ENCODE measurements at regions not wholly inside any gene's neighbourhood (a gene's known extent, or its start where the extent isn't known, plus 50 kb on each side); places are given as distances from the start of the nearest gene placed in this dataset.

- Mint-ChIP-seq H3K27ac (ENCODE audit: low read depth) (no peak overlapping the region), H3K27me3 (no peaks in the 10 kb centered on the region)
- ATAC-seq (replicated peaks; ENCODE audit: extremely low read depth, poor library complexity, severe bottlenecking): no peak
Measured at GRCh38 chr17:72270273-72270924, 149.6 kb downstream of the SOX9 start.

GRCh38 chr17:72271603-72272002 is 150.8 kb downstream of the SOX9 start:
- ATAC-seq (replicated peaks; ENCODE audit: extremely low read depth, poor library complexity, severe bottlenecking): no peak
- Mint-ChIP-seq H3K4me1 (no peaks in the 10 kb centered on the region), H3K36me3 (ENCODE audit: insufficient read depth) (no peaks in the 10 kb centered on the region), H3K27me3 (no peaks in the 10 kb centered on the region), H3K27ac (ENCODE audit: low read depth) (no peak overlapping the region), H3K4me3 (no peak overlapping the region), H3K9me3 (peaks cover 11% of the 10 kb centered on the region)
- no peak for DNase-seq (ENCODE audit: low spot score in 2 of 2)

More at GRCh38 chr17:72270273-72270924, 149.6 kb downstream of the SOX9 start:
- Mint-ChIP-seq H3K9me3 (peaks cover under 1% of the 10 kb centered on the region), H3K36me3 (ENCODE audit: insufficient read depth) (no peaks in the 10 kb centered on the region), H3K4me3 (no peak overlapping the region), H3K4me1 (no peaks in the 10 kb centered on the region)
- no peak for DNase-seq (ENCODE audit: low spot score in 2 of 2)

- Mint-ChIP-seq H3K9me3 (peaks cover 11% of the 10 kb centered on the region), H3K4me1 (no peaks in the 10 kb centered on the region), H3K36me3 (ENCODE audit: insufficient read depth) (no peaks in the 10 kb centered on the region), H3K27me3 (no peaks in the 10 kb centered on the region), H3K4me3 (no peak overlapping the region), H3K27ac (ENCODE audit: low read depth) (no peak overlapping the region)
- no peak for ATAC-seq (replicated peaks; ENCODE audit: extremely low read depth, poor library complexity, severe bottlenecking)
- no peak for DNase-seq (ENCODE audit: low spot score in 2 of 2)
Measured at GRCh38 chr17:72273289-72274056, 152.7 kb downstream of the SOX9 start.

GRCh38 chr17:72274614-72275013 is 153.8 kb downstream of the SOX9 start:
- Mint-ChIP-seq H3K27me3 (no peaks in the 10 kb centered on the region), H3K36me3 (ENCODE audit: insufficient read depth) (no peaks in the 10 kb centered on the region), H3K4me3 (no peak overlapping the region), H3K9me3 (peaks cover 11% of the 10 kb centered on the region), H3K27ac (ENCODE audit: low read depth) (no peak overlapping the region), H3K4me1 (no peaks in the 10 kb centered on the region)
- ATAC-seq (replicated peaks; ENCODE audit: extremely low read depth, poor library complexity, severe bottlenecking): no peak
- DNase-seq (ENCODE audit: low spot score in 2 of 2): no peak

GRCh38 chr17:72280881-72281280 is 160.1 kb downstream of the SOX9 start:
- DNase-seq (ENCODE audit: low spot score in 2 of 2) (no peak), ATAC-seq (replicated peaks; ENCODE audit: extremely low read depth, poor library complexity, severe bottlenecking) (no peak)
- no peaks in the 10 kb centered on the region for H3K27me3 Mint-ChIP-seq
- no peaks in the 10 kb centered on the region for H3K36me3 Mint-ChIP-seq (ENCODE audit: insufficient read depth)
- H3K9me3 Mint-ChIP-seq: peaks cover 12% of the 10 kb centered on the region
- H3K4me1 Mint-ChIP-seq: no peaks in the 10 kb centered on the region
- no peak overlapping the region for H3K4me3 Mint-ChIP-seq
- no peak overlapping the region for H3K27ac Mint-ChIP-seq (ENCODE audit: low read depth)

GRCh38 chr17:72282439-72283029 is 161.7 kb downstream of the SOX9 start:
- Mint-ChIP-seq H3K4me3 (no peak overlapping the region), H3K27me3 (no peaks in the 10 kb centered on the region), H3K9me3 (peaks cover 6% of the 10 kb centered on the region), H3K36me3 (ENCODE audit: insufficient read depth) (no peaks in the 10 kb centered on the region), H3K4me1 (no peaks in the 10 kb centered on the region), H3K27ac (ENCODE audit: low read depth) (no peak overlapping the region)
- DNase-seq (ENCODE audit: low spot score in 2 of 2) (no peak), ATAC-seq (replicated peaks; ENCODE audit: extremely low read depth, poor library complexity, severe bottlenecking) (no peak)

- no peak overlapping the region for H3K27ac Mint-ChIP-seq (ENCODE audit: low read depth)
- no peak overlapping the region for H3K4me3 Mint-ChIP-seq
- no peaks in the 10 kb centered on the region for H3K27me3 Mint-ChIP-seq
- DNase-seq (ENCODE audit: low spot score in 2 of 2) (no peak), ATAC-seq (replicated peaks; ENCODE audit: extremely low read depth, poor library complexity, severe bottlenecking) (no peak)
- no peaks in the 10 kb centered on the region for H3K4me1 Mint-ChIP-seq
- H3K9me3 Mint-ChIP-seq: peaks cover 6% of the 10 kb centered on the region
- no peaks in the 10 kb centered on the region for H3K36me3 Mint-ChIP-seq (ENCODE audit: insufficient read depth)
Measured at GRCh38 chr17:72284806-72285205, 164.0 kb downstream of the SOX9 start.

GRCh38 chr17:72287586-72287985 is 166.8 kb downstream of the SOX9 start:
- Mint-ChIP-seq H3K4me3 (no peak overlapping the region), H3K36me3 (ENCODE audit: insufficient read depth) (no peaks in the 10 kb centered on the region), H3K27ac (ENCODE audit: low read depth) (no peak overlapping the region), H3K4me1 (no peaks in the 10 kb centered on the region), H3K27me3 (no peaks in the 10 kb centered on the region), H3K9me3 (peaks cover under 1% of the 10 kb centered on the region)
- DNase-seq (ENCODE audit: low spot score in 2 of 2) (no peak), ATAC-seq (replicated peaks; ENCODE audit: extremely low read depth, poor library complexity, severe bottlenecking) (no peak)

- Mint-ChIP-seq H3K4me1 (no peaks in the 10 kb centered on the region), H3K27ac (ENCODE audit: low read depth) (no peak overlapping the region), H3K36me3 (ENCODE audit: insufficient read depth) (no peaks in the 10 kb centered on the region), H3K27me3 (no peaks in the 10 kb centered on the region), H3K4me3 (no peak overlapping the region), H3K9me3 (no peaks in the 10 kb centered on the region)
- DNase-seq (ENCODE audit: low spot score in 2 of 2) (no peak), ATAC-seq (replicated peaks; ENCODE audit: extremely low read depth, poor library complexity, severe bottlenecking) (no peak)
Measured at GRCh38 chr17:72294487-72294893, 173.7 kb downstream of the SOX9 start.

- ATAC-seq (replicated peaks; ENCODE audit: extremely low read depth, poor library complexity, severe bottlenecking) (no peak), DNase-seq (ENCODE audit: low spot score in 2 of 2) (no peak)
- no peak overlapping the region for H3K4me3 Mint-ChIP-seq
- H3K27me3 Mint-ChIP-seq: no peaks in the 10 kb centered on the region
- H3K4me1 Mint-ChIP-seq: no peaks in the 10 kb centered on the region
- no peaks in the 10 kb centered on the region for H3K36me3 Mint-ChIP-seq (ENCODE audit: insufficient read depth)
- H3K27ac Mint-ChIP-seq (ENCODE audit: low read depth): no peak overlapping the region
- H3K9me3 Mint-ChIP-seq: no peaks in the 10 kb centered on the region
Measured at GRCh38 chr17:72295916-72296315, 175.1 kb downstream of the SOX9 start.

- DNase-seq (ENCODE audit: low spot score in 2 of 2): no peak
Measured at GRCh38 chr17:72296456-72296855, 175.6 kb downstream of the SOX9 start.

GRCh38 chr17:72297326-72298115 is 176.7 kb downstream of the SOX9 start:
- H3K4me1 Mint-ChIP-seq: no peaks in the 10 kb centered on the region
- H3K27ac Mint-ChIP-seq (ENCODE audit: low read depth): no peak overlapping the region
- no peaks in the 10 kb centered on the region for H3K9me3 Mint-ChIP-seq
- H3K36me3 Mint-ChIP-seq (ENCODE audit: insufficient read depth): no peaks in the 10 kb centered on the region
- no peak overlapping the region for H3K4me3 Mint-ChIP-seq
- DNase-seq (ENCODE audit: low spot score in 2 of 2) (no peak), ATAC-seq (replicated peaks; ENCODE audit: extremely low read depth, poor library complexity, severe bottlenecking) (no peak)
- no peaks in the 10 kb centered on the region for H3K27me3 Mint-ChIP-seq

More at GRCh38 chr17:72296456-72296855, 175.6 kb downstream of the SOX9 start:
- no peak for ATAC-seq (replicated peaks; ENCODE audit: extremely low read depth, poor library complexity, severe bottlenecking)
- Mint-ChIP-seq H3K27ac (ENCODE audit: low read depth) (no peak overlapping the region), H3K27me3 (no peaks in the 10 kb centered on the region), H3K36me3 (ENCODE audit: insufficient read depth) (no peaks in the 10 kb centered on the region), H3K9me3 (no peaks in the 10 kb centered on the region), H3K4me3 (no peak overlapping the region), H3K4me1 (no peaks in the 10 kb centered on the region)

Data from central memory CD8-positive, alpha-beta T cell (primary cell).